HepG2 (cell line): ENCODE measurements at regions not wholly inside any gene's neighbourhood (a gene's known extent, or its start where the extent isn't known, plus 50 kb on each side); places are given as distances from the start of the nearest gene placed in this dataset.

Experiments used
- JARID2 ChIP-seq: sonication (generic); formaldehyde crosslinking; IDR thresholded peaks from 2 replicates; pipeline ENCODE4 v1.8.1; 2023; ENCODE audit warnings: missing genetic modification reagents, inconsistent platforms; ENCODE audit not compliant: insufficient replicate concordance
- POLR2A ChIP-seq, 2 experiments: IDR thresholded peaks; 2 replicates each; pipeline ENCODE4 v1.6.1; 2011; ENCODE audit warnings: low read depth in 2 of 2, low read length in 2 of 2, mild to moderate bottlenecking in 1 of 2, moderate library complexity in 1 of 2; ENCODE audit not compliant: insufficient read depth in 1 of 2

DNA sequence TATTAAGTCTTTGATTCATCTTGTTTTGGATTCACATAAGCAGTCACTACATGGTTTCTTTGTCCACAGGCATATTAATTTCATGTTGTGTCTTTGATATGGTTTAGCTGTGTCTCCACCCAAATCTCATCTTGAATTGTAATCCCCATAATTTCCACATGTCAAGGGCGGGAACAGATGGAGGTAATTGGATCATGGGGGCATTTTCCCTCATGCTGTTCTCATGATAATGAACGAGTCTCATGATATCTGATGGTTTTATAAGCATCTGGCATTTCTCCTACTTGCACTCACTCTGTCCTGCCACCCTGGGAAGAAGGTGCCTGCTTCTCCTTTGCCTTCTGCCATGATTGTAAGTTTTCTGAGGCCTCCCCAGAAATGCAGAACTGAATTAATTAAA is 1811.2 kb upstream of the PCDH10 start:
- no peak for TF ChIP-seq JARID2 (CRISPR knock-in tag)
- TF ChIP-seq POLR2A (IDR thresholded peaks at IDR 0.05; ENCODE audit: insufficient read depth in 1 of 2, low read depth in 2 of 2, low read length in 2 of 2), result no peak
